H1 (cell line): ENCODE measurements at regions not wholly inside any gene's neighbourhood (a gene's known extent, or its start where the extent isn't known, plus 50 kb on each side); places are given as distances from the start of the nearest gene placed in this dataset.

ENCODE experiments used
- CTCF ChIA-PET: fragments of 300-600 bp; sonication (Branson Sonifier 250); formaldehyde crosslinking; loops from one replicate; lab custom pipeline; 2021; ENCODE audit not compliant: partially characterized antibody; lab: Charles Lee
- POLR2A ChIA-PET: fragments of 300-600 bp; sonication (Branson Sonifier 250); formaldehyde crosslinking; loops from one replicate; lab custom pipeline; 2021; ENCODE audit warnings: inconsistent platforms; ENCODE audit not compliant: partially characterized antibody; lab: Charles Lee
- DNase-seq, 2 experiments: peaks; one replicate each; pipeline versions ENCODE4 v3.0.0 to v3.0.0-alpha.2; 2010 to 2022; ENCODE audit warnings: low spot score in 2 of 2, low read depth in 1 of 2, mixed read lengths in 1 of 2
- FAIRE-seq: peaks from 2 replicates; lab custom pipeline; 2011; peaks lifted over from hg19 to GRCh38; lab: Jason Lieb, UNC
- H2AFZ ChIP-seq: 2 replicates; pipeline ENCODE4 v1.8.1; 2012; ENCODE audit warnings: low read length, inconsistent platforms
- H2AK5ac ChIP-seq: 2 replicates; pipeline ENCODE4 v1.6.1; 2013; ENCODE audit warnings: low read depth, low read length
- H2BK120ac ChIP-seq: replicated peaks from 2 replicates; pipeline ENCODE3; 2013; ENCODE audit warnings: low read depth, low read length, inconsistent platforms
- H2BK12ac ChIP-seq: 2 replicates; pipeline ENCODE4 v1.6.1; 2013; ENCODE audit warnings: low read depth, low read length
- H2BK15ac ChIP-seq: 2 replicates; pipeline ENCODE4 v1.6.1; 2013; ENCODE audit warnings: low read length
- H2BK20ac ChIP-seq: 2 replicates; pipeline ENCODE4 v1.6.1; 2013; ENCODE audit warnings: low read length
- H2BK5ac ChIP-seq: 2 replicates; pipeline ENCODE4 v1.6.1; 2013; ENCODE audit warnings: low read depth, low read length
- H3K14ac ChIP-seq: 2 replicates; pipeline ENCODE4 v1.6.1; 2013; ENCODE audit warnings: inconsistent platforms; ENCODE audit not compliant: insufficient read length
- H3K18ac ChIP-seq: 2 replicates; pipeline ENCODE4 v1.6.1; 2013; ENCODE audit warnings: low read length; ENCODE audit errors: extremely low read depth
- H3K23ac ChIP-seq: 2 replicates; pipeline ENCODE4 v1.6.1; 2013; ENCODE audit warnings: inconsistent platforms; ENCODE audit not compliant: insufficient read length
- H3K23me2 ChIP-seq: 2 replicates; pipeline ENCODE4 v1.6.1; 2013; ENCODE audit warnings: low read depth, low read length
- H3K27ac ChIP-seq: 2 replicates; pipeline ENCODE4 v1.6.1; 2011; ENCODE audit warnings: low read depth, low read length, inconsistent platforms
- H3K27me3 ChIP-seq, 4 experiments: replicated peaks in 1 of 4; 1 replicate in 1 of 4; 2 replicates in 3 of 4; pipeline versions ENCODE4 v1.6.1 to v1.8.1; 2011 to 2013; ENCODE audit warnings: low read length in 3 of 4, mild to moderate bottlenecking in 3 of 4, inconsistent platforms in 2 of 4, mixed read lengths in 2 of 4, moderate library complexity in 1 of 4; ENCODE audit not compliant: control insufficient read depth in 3 of 4, insufficient read depth in 3 of 4; ENCODE audit errors: extremely low read depth in 1 of 4
- H3K36me3 ChIP-seq, 4 experiments: 2 replicates each; pipeline versions ENCODE4 v1.6.1 to v1.8.1; 2011 to 2013; ENCODE audit warnings: mild to moderate bottlenecking in 4 of 4, low read length in 3 of 4, moderate library complexity in 2 of 4, control low read depth in 1 of 4, inconsistent platforms in 1 of 4; ENCODE audit not compliant: insufficient read depth in 4 of 4, control insufficient read depth in 2 of 4
- H3K4ac ChIP-seq: replicated peaks from 2 replicates; pipeline ENCODE3; 2013; ENCODE audit warnings: low read length, low read depth, mixed read lengths, inconsistent platforms; ENCODE audit not compliant: insufficient read length
- H3K4me1 ChIP-seq, 4 experiments: replicated peaks in 1 of 4; 1 replicate in 1 of 4; 2 replicates in 3 of 4; pipeline versions ENCODE4 v1.6.1 to v1.8.1; 2011 to 2013; ENCODE audit warnings: low read length in 3 of 4, inconsistent platforms in 2 of 4, mixed read lengths in 1 of 4; ENCODE audit not compliant: insufficient read depth in 4 of 4, control insufficient read depth in 3 of 4
- H3K4me2 ChIP-seq, 2 experiments: 2 replicates each; pipeline versions ENCODE4 v1.6.1 to v1.8.1; 2011 to 2013; ENCODE audit warnings: low read depth in 2 of 2, low read length in 2 of 2, control low read depth in 1 of 2, inconsistent platforms in 1 of 2, mild to moderate bottlenecking in 1 of 2; ENCODE audit not compliant: insufficient read depth in 1 of 2
- H3K4me3 ChIP-seq, 4 experiments: fragments of 200-600, 300-600 bp in 1 of 4; sonication (generic), shearing (Covaris generic), sonication (Bioruptor Twin) in 1 of 4; 2 replicates each; pipeline versions ENCODE4 v1.5.1 to v1.8.1; 2011 to 2016; ENCODE audit warnings: low read length in 4 of 4, low read depth in 3 of 4, control low read depth in 2 of 4, inconsistent platforms in 2 of 4, mild to moderate bottlenecking in 2 of 4, mixed read lengths in 1 of 4, moderate library complexity in 1 of 4; ENCODE audit not compliant: insufficient read depth in 2 of 4; ENCODE audit errors: extremely low read depth in 1 of 4
- H3K56ac ChIP-seq: replicated peaks from 2 replicates; pipeline ENCODE3; 2013; ENCODE audit warnings: low read depth, mild to moderate bottlenecking, mixed read lengths, low read length, inconsistent platforms; ENCODE audit not compliant: insufficient read length
- H3K79me1 ChIP-seq: 2 replicates; pipeline ENCODE4 v1.6.1; 2013; ENCODE audit warnings: low read depth, low read length, control low read depth
- H3K79me2 ChIP-seq, 2 experiments: 2 replicates each; pipeline versions ENCODE4 v1.6.1 to v1.8.1; 2012 to 2013; ENCODE audit warnings: low read length in 2 of 2, mild to moderate bottlenecking in 2 of 2, inconsistent platforms in 1 of 2; ENCODE audit not compliant: insufficient read depth in 2 of 2, control insufficient read depth in 1 of 2
- H3K9ac ChIP-seq, 4 experiments: replicated peaks in 1 of 4; 1 replicate in 1 of 4; 2 replicates in 3 of 4; pipeline versions ENCODE4 v1.6.1 to v1.8.1; 2011 to 2013; ENCODE audit warnings: low read depth in 3 of 4, low read length in 3 of 4, control low read depth in 2 of 4, mild to moderate bottlenecking in 2 of 4, moderate library complexity in 2 of 4, inconsistent platforms in 1 of 4; ENCODE audit errors: extremely low read depth in 1 of 4
- H3K9me3 ChIP-seq, 2 experiments: 2 replicates each; pipeline versions ENCODE4 v1.6.1 to v1.8.1; 2012 to 2013; ENCODE audit warnings: mild to moderate bottlenecking in 2 of 2, moderate library complexity in 2 of 2, control low read depth in 1 of 2, inconsistent platforms in 1 of 2, low read depth in 1 of 2, low read length in 1 of 2, mixed read lengths in 1 of 2; ENCODE audit not compliant: insufficient read depth in 2 of 2
- H4K20me1 ChIP-seq, 2 experiments: replicated peaks in 1 of 2; 2 replicates each; pipeline versions ENCODE3 to v1.8.1; 2011 to 2013; ENCODE audit warnings: inconsistent platforms in 2 of 2, low read length in 2 of 2, mild to moderate bottlenecking in 1 of 2; ENCODE audit not compliant: insufficient read depth in 2 of 2, control insufficient read depth in 1 of 2
- H4K5ac ChIP-seq: 2 replicates; pipeline ENCODE4 v1.6.1; 2013; ENCODE audit warnings: low read length, low read depth, mixed read lengths, inconsistent platforms; ENCODE audit not compliant: insufficient read length
- H4K8ac ChIP-seq: 2 replicates; pipeline ENCODE4 v1.8.0; 2013; ENCODE audit warnings: mild to moderate bottlenecking, moderate library complexity, low read length, inconsistent platforms; ENCODE audit not compliant: insufficient read depth; ENCODE audit errors: extremely low read depth
- H4K91ac ChIP-seq: replicated peaks from 2 replicates; pipeline ENCODE3; 2013; ENCODE audit warnings: low read length, mixed read lengths, inconsistent platforms; ENCODE audit not compliant: insufficient read length
- ATF2 ChIP-seq: IDR thresholded peaks from 2 replicates; pipeline ENCODE4 v1.6.1; 2012; ENCODE audit warnings: low read length, inconsistent platforms
- HDAC2 ChIP-seq, 2 experiments: fragments of 300-600 bp in 1 of 2; sonication (generic) in 1 of 2; IDR thresholded peaks; 2 replicates each; pipeline ENCODE4 v1.6.1; 2011 to 2012; ENCODE audit warnings: low read depth in 2 of 2, low read length in 2 of 2, mild to moderate bottlenecking in 2 of 2, moderate library complexity in 2 of 2, borderline replicate concordance in 1 of 2, inconsistent platforms in 1 of 2
- HDAC6 ChIP-seq: IDR thresholded peaks from one replicate; pipeline ENCODE4 v1.7.1; 2012; ENCODE audit warnings: low read depth, mild to moderate bottlenecking, inconsistent platforms, low read length, moderate library complexity
- NANOG ChIP-seq: IDR thresholded peaks from 2 replicates; pipeline ENCODE4 v1.6.1; 2011; ENCODE audit warnings: low read length, low read depth, mild to moderate bottlenecking, inconsistent platforms; ENCODE audit not compliant: insufficient read depth, poor library complexity, severe bottlenecking
- NRF1 ChIP-seq: IDR thresholded peaks from 2 replicates; pipeline ENCODE4 v1.6.1; 2011; ENCODE audit warnings: mild to moderate bottlenecking, low read depth, low read length, improper control_type of control experiment
- RNF2 ChIP-seq: fragments of 200-900, 300-1000 bp; sonication (generic); IDR thresholded peaks from 2 replicates; pipeline ENCODE4 v1.7.1; 2016; ENCODE audit warnings: borderline replicate concordance, low read depth, mild to moderate bottlenecking, antibody characterized with exemption, low read length; ENCODE audit not compliant: poor library complexity, severe bottlenecking; ENCODE audit errors: missing control alignments
- RXRA ChIP-seq: IDR thresholded peaks from 2 replicates; pipeline ENCODE4 v1.6.1; 2011; ENCODE audit warnings: low read depth, mild to moderate bottlenecking, low read length, moderate library complexity; ENCODE audit not compliant: insufficient read depth
- SIRT6 ChIP-seq: IDR thresholded peaks from one replicate; pipeline ENCODE4 v1.7.1; 2012; ENCODE audit warnings: low read length, inconsistent platforms
- SP2 ChIP-seq: IDR thresholded peaks from 2 replicates; pipeline ENCODE4 v1.6.1; 2012; ENCODE audit warnings: mild to moderate bottlenecking, low read length, inconsistent platforms
- TCF12 ChIP-seq: IDR thresholded peaks from 2 replicates; pipeline ENCODE4 v1.6.1; 2011; ENCODE audit warnings: low read depth, mild to moderate bottlenecking, low read length
- TEAD4 ChIP-seq: IDR thresholded peaks from 2 replicates; pipeline ENCODE4 v1.6.1; 2012; ENCODE audit warnings: low read depth, low read length, inconsistent platforms, mixed read lengths
- YY1 ChIP-seq: IDR thresholded peaks from 2 replicates; pipeline ENCODE4 v1.6.1; 2011; ENCODE audit warnings: low read depth, mild to moderate bottlenecking, low read length
- WGBS, 2 experiments: shearing (Covaris generic) in 1 of 2; methylation state at CpG; one replicate each; pipeline versions ENCODE4 v1.1.6 to v1.1.7; 2013 to 2015; ENCODE audit warnings: low lambda C conversion rate in 2 of 2, mixed read lengths in 2 of 2, inconsistent platforms in 1 of 2, low coverage in 1 of 2, missing lambda C conversion rate in 1 of 2; ENCODE audit not compliant: insufficient replicate concordance in 2 of 2, insufficient coverage in 1 of 2, insufficient read length in 1 of 2; ENCODE audit errors: extremely low coverage in 1 of 2, missing lambda C conversion rate in 1 of 2; 5-methylcytosine and 5-hydroxymethylcytosine counted together

GRCh38 chr17:77033892-77034404, 106.8 kb upstream of the SEC14L1 start:
- no peak overlapping the region for H3K14ac ChIP-seq
- H2BK15ac ChIP-seq, result no peak overlapping the region
- H4K20me1 ChIP-seq, result no peaks in the 10 kb centered on the region
- H3K36me3 ChIP-seq, result no peaks in the 10 kb centered on the region
- H2BK12ac ChIP-seq, result no peak overlapping the region
- TF ChIP-seq TEAD4, result no peak
- no peak for TF ChIP-seq RXRA
- TF ChIP-seq HDAC6, result no peak
- TF ChIP-seq SIRT6, result no peak
- TF ChIP-seq SP2, result no peak
- TF ChIP-seq HDAC2 (IDR thresholded peaks at IDR 0.05; ENCODE audit: borderline replicate concordance in 1 of 2, low read depth in 2 of 2, low read length in 2 of 2), result no peak
- no peak for TF ChIP-seq NRF1
- TF ChIP-seq YY1, result no peak
- TF ChIP-seq TCF12, result no peak
- no peak for TF ChIP-seq ATF2
- TF ChIP-seq RNF2, result no peak
- TF ChIP-seq NANOG, result no peak
- peaks cover 2 to 6% of the 10 kb centered on the region in 2 experiments; a peak in 3 of 4 replicates for H3K9me3 ChIP-seq
- H3K79me2 ChIP-seq, result no peaks in the 10 kb centered on the region
- H3K18ac ChIP-seq, result no peak overlapping the region
- H3K56ac ChIP-seq, result no peak overlapping the region
- ChIA-PET CTCF (interaction anchor here (0.6 to 5.3 kb wide), 5 partner anchors 10 to 166 kb away, joined by 3 to 25 read pairs (median 3); no protein-coding TSS in a partner anchor), POLR2A (no interaction called here)
- H2BK5ac ChIP-seq, result no peak overlapping the region
- H3K27ac ChIP-seq, result no peak overlapping the region
- FAIRE-seq (no peak), DNase-seq (no peak)
- no peak overlapping the region for H2AK5ac ChIP-seq
- no peak overlapping the region for H4K5ac ChIP-seq
- no peak overlapping the region for H2BK20ac ChIP-seq
- no peak overlapping the region for H4K91ac ChIP-seq
- H3K4me1 ChIP-seq, result no peaks in the 10 kb centered on the region
- H3K4ac ChIP-seq, result no peak overlapping the region
- H2BK120ac ChIP-seq, result no peak overlapping the region
- H3K23ac ChIP-seq, result no peak overlapping the region
- no peak overlapping the region for H2AFZ ChIP-seq
- H3K4me3 ChIP-seq, result no peak overlapping the region
- no peak overlapping the region for H3K4me2 ChIP-seq
- no peaks in the 10 kb centered on the region for H3K79me1 ChIP-seq
- H3K9ac ChIP-seq, result no peak overlapping the region
- H3K23me2 ChIP-seq, result no peaks in the 10 kb centered on the region
- H4K8ac ChIP-seq, result no peak overlapping the region
- H3K27me3 ChIP-seq, result no peaks in the 10 kb centered on the region
- 82% methylated on average over 13 of the region's 13 CpGs; no CpG with 5 or more reads in 1 of the 2 experiments for WGBS, 2 experiments
